OCI-LY1 (cell line): ENCODE measurements at regions not wholly inside any gene's neighbourhood (a gene's known extent, or its start where the extent isn't known, plus 50 kb on each side); places are given as distances from the start of the nearest gene placed in this dataset.

ENCODE experiments used
- EZH2 ChIP-seq: fragments of 200-600 bp; sonication (generic), shearing (Covaris generic); IDR thresholded peaks from 2 replicates; pipeline ENCODE4 v1.8.0; 2017; ENCODE audit warnings: borderline replicate concordance, mixed run types, mild to moderate bottlenecking, antibody characterized with exemption, low read length, moderate library complexity, mixed read lengths
- TF ChIP-seq, protein P1 (sequence below): fragments of 200-600 bp; sonication (generic), shearing (Covaris generic); IDR thresholded peaks from 2 replicates; pipeline ENCODE4 v1.5.1; 2017; ENCODE audit warnings: mild to moderate bottlenecking, antibody characterized with exemption, low read length, moderate library complexity, mixed read lengths

DNA sequence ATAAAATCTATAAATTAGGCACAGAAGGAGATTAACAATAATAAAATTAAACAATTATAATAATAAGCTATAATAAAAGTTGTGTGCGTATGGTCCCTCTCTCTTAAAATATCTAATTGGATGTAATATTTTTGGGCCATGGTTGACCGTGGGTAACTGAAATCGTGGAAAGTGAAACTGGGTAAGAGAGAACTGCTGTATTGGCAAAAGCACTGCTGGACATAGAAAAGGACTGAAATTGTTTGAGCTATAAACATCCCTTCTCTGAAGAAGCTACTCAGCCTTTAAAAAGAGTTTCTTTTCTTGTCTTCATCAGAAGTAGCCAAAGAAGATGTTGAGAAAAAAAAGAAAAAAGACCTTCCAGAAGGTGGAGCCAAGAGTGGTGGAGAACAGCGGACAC, 379.4 kb downstream of the ZNF521 start:
- no peak for TF ChIP-seq EZH2
- TF ChIP-seq, protein P1, sequence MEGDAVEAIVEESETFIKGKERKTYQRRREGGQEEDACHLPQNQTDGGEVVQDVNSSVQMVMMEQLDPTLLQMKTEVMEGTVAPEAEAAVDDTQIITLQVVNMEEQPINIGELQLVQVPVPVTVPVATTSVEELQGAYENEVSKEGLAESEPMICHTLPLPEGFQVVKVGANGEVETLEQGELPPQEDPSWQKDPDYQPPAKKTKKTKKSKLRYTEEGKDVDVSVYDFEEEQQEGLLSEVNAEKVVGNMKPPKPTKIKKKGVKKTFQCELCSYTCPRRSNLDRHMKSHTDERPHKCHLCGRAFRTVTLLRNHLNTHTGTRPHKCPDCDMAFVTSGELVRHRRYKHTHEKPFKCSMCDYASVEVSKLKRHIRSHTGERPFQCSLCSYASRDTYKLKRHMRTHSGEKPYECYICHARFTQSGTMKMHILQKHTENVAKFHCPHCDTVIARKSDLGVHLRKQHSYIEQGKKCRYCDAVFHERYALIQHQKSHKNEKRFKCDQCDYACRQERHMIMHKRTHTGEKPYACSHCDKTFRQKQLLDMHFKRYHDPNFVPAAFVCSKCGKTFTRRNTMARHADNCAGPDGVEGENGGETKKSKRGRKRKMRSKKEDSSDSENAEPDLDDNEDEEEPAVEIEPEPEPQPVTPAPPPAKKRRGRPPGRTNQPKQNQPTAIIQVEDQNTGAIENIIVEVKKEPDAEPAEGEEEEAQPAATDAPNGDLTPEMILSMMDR: no peak
